NCI-H2171 treated with DMSO at 0.1 percent for 48 hours (cell line): ENCODE measurements at regions not wholly inside any gene's neighbourhood (a gene's known extent, or its start where the extent isn't known, plus 50 kb on each side); places are given as distances from the start of the nearest gene placed in this dataset.
A peak's percentile ranks its signal among the peaks of the same experiment; 100 is the strongest.
"Not testable (repeated sequence)": the region's sequence is repeated elsewhere in the genome, so short reads cannot be mapped to it uniquely, and the experiment has no call there.

Experiments
- DNase-seq: peaks from one replicate; lab custom pipeline; 2025; lab: John Stamatoyannopoulos, UW

DNA sequence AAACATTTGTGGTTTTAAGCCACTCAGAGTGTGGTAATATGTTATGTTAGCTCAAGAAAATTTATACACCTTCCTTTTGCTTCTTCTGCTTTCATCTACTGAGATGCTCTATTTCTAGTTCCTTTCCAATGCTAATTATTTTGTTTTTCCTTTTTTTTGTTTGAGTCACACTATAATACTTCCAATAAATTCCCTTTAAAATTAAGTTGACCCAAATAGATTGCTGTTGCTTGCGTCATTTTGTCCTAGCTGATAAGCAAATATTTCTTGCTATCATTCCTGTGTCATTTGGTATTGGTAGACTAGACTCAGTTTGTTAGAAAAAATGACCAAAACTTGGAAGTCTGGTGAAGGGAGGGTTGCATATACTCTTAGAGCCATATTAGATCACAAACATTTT is 437.0 kb upstream of the CNTN6 start:
- no peak for DNase-seq

- DNase-seq, result no peak
These were observed 431.5 kb upstream of the CNTN6 start for GRCh38 chr3:661356-661755.

DNA sequence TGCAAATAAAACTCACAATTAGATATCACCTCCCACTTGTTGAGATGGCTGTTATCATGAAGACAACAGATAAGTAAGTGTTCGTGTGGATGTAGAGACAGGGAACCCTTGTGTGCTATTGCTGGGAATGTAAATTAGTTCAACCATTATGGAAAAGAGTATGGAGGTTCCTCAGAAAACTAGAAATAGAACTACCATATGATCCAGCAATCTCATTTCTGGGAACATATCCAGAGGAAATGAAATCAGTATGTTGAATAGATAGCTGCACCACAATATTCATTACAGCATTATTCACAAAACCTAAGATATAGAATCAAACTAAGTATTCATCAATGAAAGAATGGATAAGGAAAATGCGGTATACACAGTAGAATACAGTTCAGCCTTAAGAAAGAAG is 418.7 kb upstream of the CNTN6 start:
- DNase-seq, result no peak

- peak; percentile 4 for DNase-seq
These were observed 417.0 kb upstream of the CNTN6 start for GRCh38 chr3:675846-676245.

- DNase-seq, result no peak
These were observed 409.1 kb upstream of the CNTN6 start for GRCh38 chr3:683770-684169.

- no peak for DNase-seq
These were observed 402.1 kb upstream of the CNTN6 start for GRCh38 chr3:690770-691169.

GRCh38 chr3:700514-700913 is 392.3 kb upstream of the CNTN6 start:
- DNase-seq, result no peak

GRCh38 chr3:707041-707440 is 385.8 kb upstream of the CNTN6 start:
- DNase-seq, result no peak

- DNase-seq, result no peak
These were observed 379.7 kb upstream of the CNTN6 start for GRCh38 chr3:713006-713621.

DNA sequence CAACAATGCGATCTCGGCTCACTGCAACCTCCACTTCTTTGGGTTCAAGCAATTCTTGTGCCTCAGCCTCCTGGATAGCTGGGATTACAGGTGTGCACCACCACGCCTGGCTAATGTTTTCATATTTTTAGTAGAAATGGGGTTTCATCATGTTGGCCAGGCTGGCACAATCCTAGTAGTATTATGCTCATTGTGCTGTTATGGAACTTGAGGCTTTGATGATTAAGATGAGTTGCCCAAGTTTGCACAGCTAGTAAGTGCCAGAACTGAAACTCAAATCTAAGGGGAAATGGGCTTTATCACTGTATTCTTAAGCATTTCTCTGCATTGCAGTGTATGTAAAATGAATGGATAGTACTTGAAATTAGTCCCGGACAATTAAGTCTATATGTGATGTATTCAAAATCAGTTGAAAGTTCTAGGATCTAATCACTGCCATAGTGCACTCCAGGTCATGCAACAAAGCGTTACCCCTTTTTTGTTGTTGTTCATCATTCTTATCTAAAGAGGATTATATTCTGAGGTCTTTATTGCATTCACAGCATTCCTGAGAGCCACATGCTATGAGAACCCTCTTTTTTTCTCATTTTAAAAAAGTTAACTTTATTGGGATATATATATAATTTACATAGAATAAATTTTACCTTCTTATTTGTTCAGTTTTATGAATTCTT is 378.7 kb upstream of the CNTN6 start:
- no peak for DNase-seq

DNA sequence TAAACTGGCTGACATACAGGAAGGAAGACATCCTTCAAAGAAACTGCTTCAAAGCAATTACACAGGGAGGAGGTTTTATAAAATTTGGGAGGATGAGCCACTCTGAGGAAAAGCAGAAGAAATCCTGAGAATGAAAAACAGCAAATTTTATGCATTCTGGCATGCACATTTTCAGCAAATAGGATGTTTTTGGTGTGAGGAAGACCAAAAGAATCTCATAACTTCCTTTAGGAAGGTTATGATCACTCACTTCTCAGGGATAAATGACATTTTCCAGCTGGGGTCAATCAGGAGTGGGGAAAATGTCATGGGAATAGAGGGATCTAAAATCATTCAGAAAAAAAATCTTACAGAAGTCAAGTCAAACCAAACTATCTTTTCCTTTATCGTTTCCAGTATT is 371.7 kb upstream of the CNTN6 start:
- no peak for DNase-seq

GRCh38 chr3:732326-732928 is 360.4 kb upstream of the CNTN6 start:
- DNase-seq, result no peak

DNA sequence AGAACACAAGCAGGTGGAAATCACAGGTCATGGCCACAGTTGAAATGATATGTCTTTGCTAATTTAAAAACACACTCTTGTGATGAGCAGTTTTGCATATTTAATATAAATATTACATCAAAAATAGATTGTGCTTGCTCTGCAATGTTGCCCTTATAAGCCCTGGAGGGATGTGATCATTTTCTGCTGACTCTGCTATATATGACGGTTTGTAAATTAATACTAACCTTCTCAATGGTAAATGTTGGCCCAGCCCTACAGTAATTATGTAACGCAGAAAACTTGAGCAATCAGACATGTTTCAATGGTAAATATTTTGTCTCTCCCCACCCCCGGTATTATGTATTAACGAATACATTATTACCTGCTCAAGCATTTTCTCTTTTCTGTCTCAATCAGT is 359.5 kb upstream of the CNTN6 start:
- no peak for DNase-seq

GRCh38 chr3:757711-758110 is 335.1 kb upstream of the CNTN6 start:
- DNase-seq, result no peak

DNA sequence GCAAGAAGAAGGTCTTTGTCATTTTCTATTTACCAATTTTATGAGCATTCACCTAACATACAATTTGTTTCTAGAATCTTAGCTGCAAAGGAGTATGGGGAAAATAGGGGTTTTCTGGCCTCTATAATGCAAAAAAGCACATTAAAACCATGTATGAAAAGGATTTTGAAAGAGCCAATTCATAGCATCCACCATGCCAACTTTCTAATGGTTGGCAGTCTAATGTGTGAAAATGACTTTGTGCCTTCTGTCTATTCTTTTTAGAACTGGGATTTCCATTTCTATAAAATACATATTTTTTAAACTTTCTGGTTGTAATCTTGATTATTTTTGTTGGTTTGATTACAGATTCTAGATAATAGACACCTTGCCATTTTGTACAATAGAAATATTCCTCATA is 333.7 kb upstream of the CNTN6 start:
- no peak for DNase-seq

DNA sequence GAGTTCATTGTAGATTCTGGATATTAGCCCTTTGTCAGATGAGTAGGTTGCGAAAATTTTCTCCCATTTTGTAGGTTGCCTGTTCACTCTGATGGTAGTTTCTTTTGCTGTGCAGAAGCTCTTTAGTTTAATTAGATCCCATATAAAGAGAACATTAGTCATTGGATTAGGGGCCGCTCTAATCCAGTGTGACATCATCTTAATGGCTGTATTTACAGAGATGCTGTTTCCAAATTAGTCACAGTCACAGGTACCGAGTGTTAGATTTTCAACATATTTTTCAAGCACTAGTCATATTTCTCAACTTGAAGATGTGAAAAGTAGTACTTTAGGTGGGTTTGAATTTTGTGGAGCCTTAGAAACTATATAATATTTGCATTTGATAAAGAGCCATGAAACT is 319.4 kb upstream of the CNTN6 start:
- DNase-seq, result not testable (repeated sequence)

- DNase-seq, result no peak
These were observed 317.5 kb upstream of the CNTN6 start for GRCh38 chr3:775178-775880.

GRCh38 chr3:780505-780904 is 312.3 kb upstream of the CNTN6 start:
- no peak for DNase-seq

DNA sequence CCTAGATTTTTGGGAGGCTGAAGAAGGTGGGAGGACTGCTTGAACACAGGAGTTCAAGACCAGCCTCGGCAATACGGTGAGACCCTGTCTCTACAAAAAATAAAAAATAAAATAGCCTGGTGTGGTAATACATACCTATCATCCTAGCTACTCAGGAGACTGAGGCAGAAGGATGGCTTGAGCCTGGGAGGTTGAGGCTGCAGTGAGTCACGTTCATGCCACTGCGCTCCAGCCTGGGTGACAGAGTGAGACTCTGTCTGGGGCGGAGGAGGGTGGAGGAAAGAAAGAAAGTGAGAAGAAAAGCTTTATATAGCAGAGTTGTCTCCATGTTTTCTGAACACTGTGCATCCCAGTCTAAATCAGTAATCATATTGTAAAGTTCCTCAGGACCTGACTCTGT is 301.4 kb upstream of the CNTN6 start:
- no peak for DNase-seq

- DNase-seq, result no peak
These were observed 300.2 kb upstream of the CNTN6 start for GRCh38 chr3:792630-793029.

GRCh38 chr3:804211-804610 is 288.6 kb upstream of the CNTN6 start:
- DNase-seq, result no peak

DNA sequence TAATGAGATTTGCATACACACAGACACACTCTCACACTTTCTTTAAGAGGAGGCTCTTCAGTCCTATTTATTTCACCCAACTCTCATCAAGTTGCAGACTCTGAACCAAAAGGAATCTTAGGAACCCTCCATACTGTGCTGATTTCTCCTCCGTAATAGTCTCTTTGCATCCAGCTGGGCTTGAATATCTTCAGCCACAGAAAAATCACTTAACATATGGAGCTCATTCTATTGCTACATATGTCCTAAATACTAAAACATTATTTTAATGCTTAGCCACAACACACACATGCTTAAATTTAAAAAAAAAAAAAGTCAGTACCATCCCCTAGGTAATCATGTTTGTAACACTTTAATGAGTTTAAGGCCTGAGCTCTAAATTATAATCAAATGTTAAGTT is 287.5 kb upstream of the CNTN6 start:
- DNase-seq, result no peak

- no peak for DNase-seq
These were observed 286.8 kb upstream of the CNTN6 start for GRCh38 chr3:806006-806405.
